GM18502 (cell line): ENCODE measurements at regions not wholly inside any gene's neighbourhood (a gene's known extent, or its start where the extent isn't known, plus 50 kb on each side); places are given as distances from the start of the nearest gene placed in this dataset.
"Not testable (repeated sequence)": the region's sequence is repeated elsewhere in the genome, so short reads cannot be mapped to it uniquely, and the experiment has no call there.

Source experiments
- ATAC-seq: cut with Tn5 transposase; IDR thresholded peaks from one replicate; pipeline ENCODE4 v1.9.1; 2021; ENCODE audit warnings: mild to moderate bottlenecking; ENCODE audit not compliant: unreplicated experiment, poor library complexity

DNA sequence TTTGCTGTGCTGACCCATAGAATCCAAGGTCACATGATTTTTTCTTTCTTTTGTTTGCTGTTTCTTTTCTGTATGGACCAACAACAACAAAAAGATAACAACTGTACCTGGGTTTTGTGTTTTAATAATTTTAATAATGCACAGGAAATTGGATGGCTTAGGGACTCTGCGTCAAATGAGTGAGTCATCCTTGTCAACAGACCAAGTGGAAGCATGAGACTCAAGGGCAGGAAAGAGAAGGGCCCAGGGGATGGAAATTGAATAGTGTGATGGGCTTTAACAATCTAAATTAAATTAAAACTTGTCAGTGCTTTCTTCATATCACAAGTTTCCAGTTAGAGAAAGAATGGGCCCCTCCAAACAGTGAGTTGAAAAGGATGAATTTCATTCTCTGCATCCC is 413.0 kb downstream of the PREX1 start:
- ATAC-seq = no peak

DNA sequence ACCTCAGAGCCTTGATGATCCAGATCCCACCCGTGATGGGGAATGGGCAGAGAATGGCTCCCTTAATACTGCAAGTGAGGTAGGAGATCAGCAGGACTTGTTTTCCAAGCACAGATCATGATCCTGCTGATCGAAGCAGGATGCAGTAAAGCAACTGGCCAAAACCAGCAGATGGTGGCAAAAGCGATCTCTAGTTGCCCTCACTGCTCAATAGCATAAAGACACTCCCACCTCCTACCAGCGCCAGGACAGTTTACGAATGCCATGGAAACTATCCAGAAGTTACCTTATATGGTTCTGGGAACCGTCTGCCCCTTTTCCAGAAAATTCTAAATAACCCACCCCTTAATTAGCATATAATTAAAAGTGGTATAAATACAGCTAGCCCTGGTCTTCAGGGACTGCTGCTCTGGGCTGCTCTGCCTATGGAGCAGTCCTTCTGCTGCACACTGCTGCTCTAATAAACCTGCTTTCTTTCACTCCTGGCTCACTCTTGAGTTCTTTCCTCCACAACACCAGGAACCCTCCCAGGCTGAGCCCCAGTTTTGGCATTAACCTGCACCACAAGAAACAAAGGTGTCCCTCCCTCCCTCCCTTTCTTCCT is 415.8 kb downstream of the PREX1 start:
- no peak for ATAC-seq

DNA sequence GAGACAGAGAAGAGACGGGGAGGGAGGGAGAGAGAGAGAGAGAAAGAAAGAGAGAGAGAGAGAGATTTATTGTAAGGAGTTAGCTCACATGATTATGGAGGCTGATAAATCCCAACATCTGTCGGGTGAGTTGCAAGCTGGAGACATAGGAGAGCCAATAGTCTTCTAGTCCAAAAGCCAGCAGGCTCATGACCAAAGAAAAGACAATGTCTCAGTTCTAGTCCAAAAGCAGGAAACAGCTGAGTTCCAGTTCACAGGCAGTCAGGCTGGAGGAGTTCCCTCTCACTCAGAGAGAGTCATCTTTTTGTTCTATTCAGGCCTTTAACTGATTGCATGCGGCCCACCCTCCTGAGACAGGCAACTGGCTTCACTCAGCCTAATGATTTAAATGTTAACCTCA is 416.6 kb downstream of the PREX1 start:
- ATAC-seq = no peak

DNA sequence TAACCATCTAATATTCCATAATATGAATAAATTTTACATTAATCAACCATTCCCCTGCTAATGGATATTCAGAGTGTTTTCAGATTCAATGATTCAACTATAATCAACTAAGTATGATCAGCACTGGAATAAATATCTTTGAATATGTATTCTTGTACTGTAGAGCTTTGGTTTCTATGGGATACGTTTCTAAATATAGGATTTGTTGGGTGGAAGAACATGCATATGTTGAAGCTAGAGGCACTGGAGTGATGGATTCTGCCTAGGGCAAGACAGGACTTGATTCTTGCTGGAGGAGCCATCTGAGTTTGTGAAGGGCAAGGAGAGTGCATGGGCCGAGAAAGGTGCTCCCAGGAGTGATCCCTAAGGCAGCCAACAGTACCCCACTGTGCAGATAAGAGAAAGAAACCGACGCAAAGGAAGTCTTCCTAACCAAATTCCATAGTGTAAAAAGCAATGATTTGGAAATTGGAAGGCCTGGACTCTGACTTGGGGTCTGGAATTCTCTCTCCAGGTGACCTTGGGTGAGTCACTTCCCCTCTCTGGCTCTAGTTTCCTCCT is 418.7 kb downstream of the PREX1 start:
- ATAC-seq = no peak

DNA sequence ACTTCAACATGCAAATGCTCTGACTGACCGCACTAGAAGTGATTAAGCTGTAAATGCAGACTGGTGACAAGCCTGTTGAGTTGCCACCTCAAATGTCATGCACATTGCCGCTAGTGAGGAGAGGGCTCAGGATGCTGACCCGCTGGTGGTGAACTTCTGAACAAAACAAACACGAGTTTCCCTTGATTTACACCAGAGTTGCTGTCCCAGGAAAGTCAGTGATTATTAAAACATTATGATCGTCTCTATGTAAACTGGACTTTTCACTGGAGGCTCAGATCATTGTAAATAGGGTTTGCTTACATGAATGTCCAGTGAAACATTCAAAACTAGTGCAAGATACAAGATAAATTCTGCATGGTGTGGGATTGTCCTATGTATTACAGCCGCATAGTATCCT is 420.1 kb downstream of the PREX1 start:
- ATAC-seq = no peak

DNA sequence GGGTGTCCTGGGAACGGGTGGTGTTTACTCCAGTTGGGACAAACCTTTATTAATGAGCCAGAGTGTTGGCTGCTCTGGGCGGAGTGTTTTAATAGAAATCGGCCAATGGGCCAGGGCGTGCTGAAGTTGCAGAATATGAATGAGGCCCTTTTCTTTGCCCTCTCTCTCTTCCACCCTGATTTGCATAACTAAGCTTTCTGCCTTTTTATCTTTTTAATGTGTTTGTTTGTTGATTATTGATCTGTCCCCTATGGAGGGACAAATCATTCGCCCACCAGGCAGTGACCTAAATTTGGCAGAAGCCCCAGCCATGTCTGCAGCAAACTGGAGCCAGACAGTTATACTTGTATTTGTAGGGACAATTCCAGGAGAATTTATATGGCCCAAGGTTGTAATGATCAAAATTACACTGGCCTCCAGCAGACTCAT is 420.9 kb downstream of the PREX1 start:
- no peak for ATAC-seq

DNA sequence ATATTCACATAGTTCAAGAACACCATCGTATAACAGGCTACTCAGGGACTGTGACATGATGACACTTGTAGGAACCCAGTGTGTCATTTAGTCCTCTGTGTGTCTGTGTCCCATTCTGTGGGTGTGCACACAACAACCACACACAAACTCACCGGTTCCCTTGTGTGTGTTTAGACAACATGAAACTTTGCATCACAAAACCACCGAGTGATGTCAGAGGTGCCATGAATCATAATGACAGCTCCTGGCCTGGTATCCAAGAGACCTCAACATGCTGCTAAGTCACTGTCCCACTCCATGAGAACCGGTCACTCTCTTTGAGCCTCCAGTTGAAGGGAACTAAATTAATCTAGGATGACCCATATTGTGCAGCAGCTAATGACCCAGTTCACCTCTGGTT is 421.3 kb downstream of the PREX1 start:
- ATAC-seq = no peak

DNA sequence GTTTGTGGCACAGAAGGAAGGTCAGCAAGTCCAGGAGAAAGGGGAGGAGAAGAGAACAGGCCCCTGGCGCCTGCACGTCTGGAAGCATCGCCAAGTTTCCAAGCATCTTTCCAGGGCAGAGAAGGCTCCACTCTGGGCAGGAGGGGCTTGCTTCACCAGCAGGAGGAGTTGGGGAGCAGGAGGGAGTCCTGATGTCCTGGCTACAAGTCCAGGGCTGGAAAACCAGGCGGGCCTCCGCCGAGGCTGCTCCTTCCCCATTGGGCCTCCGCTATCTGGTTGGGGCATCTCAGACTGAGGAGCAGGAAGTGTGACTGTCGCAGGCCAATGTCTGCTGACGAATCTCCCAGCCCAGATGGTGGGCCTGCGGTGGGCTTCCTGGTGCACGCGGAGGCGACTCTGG is 421.9 kb downstream of the PREX1 start:
- ATAC-seq = no peak

DNA sequence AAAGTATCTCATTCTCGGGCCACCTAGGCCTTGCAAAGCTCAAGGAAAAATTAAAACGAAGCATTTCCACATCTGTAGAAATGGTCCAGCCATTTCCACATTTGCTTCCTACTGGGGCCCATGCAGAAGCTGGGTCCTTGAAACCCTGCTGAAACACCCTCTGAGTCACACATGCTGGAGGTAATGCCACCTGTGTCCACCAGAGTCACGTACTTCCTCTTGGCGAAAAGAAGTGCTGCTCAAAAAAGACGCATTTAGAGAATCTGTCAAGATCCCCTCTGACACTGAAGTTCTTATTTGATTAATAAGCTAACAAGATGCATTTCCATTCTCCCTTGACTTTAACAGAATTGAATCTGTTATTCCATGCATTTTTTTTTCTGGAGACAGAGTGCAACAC is 423.2 kb downstream of the PREX1 start:
- ATAC-seq = no peak

DNA sequence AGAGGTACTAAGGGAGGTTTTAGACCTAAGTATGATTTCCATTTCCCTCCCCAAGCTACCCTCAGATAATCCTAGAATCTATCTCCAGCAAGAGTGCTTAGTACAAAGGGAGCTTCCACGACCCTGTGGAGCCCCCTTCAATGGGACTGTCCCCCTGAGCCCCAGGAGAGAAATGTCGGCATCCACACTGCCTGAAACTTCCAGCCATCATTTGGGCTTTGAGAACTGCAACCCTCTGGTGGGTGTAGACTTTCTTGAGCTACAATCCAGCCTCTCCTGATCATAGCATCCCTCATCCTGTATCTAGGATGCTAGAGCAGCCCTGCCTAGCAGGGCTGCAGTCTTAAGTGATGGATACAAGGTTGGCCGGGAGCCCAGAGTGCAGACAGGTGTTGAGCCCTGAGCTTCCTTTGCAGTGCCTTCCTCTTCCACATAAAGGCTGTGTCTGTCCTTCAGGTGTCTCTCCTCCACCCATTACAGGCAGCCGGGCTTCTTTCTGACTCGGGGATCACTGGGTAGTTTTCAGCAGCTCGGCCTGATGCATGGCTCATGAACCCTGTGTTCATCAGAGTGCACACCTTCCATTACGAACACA is 424.5 kb downstream of the PREX1 start:
- no peak for ATAC-seq

DNA sequence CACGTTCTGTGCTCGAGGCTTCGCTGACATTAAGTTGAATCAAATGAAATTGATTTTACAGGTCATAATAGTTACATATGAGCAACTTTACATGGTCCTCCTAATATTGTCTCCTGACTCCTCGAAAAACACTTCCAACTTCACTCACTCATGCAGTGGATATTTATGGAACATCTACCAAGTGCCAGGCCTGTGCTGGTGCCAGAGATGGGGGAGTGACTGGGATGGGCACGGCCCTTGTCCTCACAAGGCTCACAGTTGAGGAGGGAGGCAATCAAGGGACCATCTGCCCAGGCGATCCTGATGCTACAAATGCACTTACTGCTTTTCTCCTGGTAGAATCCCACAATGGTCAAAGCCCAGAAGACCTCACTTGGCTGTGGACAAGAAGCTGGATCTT is 426.4 kb downstream of the PREX1 start:
- no peak for ATAC-seq

DNA sequence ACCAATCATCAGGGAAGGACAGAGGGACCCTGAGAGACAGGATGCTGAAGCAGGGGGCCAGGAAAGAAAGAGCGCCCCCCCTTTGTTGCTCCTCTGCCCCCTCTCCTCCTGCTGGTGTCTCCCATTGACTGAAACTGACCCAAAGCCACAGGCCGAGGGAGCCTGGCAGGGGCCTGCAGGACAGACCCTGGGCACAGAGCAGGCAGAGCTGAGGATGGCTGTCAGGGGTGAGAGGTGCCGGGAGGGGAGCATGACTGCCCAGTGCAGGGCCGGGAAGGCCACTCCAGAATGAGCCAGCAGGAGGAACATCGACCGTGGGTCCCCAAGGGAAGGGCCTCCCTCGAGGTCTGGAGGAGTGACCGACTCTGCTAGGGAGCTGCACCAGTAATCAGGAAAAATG is 427.8 kb downstream of the PREX1 start:
- no peak for ATAC-seq

DNA sequence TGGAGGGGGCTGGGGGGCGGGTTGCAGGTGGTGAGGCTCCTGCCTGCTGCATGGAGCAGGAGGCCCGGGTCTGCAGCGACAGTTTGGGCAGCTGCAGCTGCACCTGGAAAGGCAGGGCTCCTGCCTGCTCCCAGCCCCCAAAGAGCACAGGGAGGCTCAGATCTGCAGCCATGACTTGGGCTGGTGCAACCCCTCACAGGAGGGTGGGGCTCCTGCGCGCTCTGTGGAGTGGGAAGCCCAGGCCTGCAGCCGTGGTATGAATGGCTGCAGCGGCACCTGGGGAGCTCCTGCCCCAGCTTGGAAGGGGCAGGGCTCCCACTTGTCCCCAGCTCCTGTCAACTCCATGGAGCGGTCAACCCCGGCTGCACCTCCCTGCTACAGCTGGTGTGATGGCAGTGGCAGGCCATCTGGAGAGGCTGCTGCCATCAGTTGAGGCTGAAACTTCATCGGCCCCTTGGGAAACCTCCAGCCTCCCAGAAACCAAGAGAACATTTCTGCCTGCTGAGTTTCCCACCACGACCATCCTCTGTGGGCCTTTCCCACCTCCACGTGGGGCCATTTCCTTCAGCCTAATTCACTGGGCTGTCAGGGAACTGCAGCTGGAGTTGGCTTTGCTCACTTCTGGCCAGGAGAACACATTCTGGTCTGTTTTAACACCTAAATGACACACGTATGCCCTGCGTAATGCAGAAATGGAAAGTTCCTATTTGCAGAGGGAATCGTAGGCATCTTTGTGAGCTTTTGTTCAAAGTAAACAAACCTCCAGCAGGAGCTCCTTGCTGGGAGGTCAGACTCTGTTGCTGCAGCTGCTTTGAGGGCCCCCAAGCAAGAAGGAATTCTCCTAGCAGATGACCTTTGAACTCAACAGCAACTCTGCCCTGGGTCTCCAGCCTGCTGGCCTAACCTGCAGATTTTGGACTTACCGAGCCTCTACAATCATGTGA is 429.0 kb downstream of the PREX1 start:
- no peak for ATAC-seq

DNA sequence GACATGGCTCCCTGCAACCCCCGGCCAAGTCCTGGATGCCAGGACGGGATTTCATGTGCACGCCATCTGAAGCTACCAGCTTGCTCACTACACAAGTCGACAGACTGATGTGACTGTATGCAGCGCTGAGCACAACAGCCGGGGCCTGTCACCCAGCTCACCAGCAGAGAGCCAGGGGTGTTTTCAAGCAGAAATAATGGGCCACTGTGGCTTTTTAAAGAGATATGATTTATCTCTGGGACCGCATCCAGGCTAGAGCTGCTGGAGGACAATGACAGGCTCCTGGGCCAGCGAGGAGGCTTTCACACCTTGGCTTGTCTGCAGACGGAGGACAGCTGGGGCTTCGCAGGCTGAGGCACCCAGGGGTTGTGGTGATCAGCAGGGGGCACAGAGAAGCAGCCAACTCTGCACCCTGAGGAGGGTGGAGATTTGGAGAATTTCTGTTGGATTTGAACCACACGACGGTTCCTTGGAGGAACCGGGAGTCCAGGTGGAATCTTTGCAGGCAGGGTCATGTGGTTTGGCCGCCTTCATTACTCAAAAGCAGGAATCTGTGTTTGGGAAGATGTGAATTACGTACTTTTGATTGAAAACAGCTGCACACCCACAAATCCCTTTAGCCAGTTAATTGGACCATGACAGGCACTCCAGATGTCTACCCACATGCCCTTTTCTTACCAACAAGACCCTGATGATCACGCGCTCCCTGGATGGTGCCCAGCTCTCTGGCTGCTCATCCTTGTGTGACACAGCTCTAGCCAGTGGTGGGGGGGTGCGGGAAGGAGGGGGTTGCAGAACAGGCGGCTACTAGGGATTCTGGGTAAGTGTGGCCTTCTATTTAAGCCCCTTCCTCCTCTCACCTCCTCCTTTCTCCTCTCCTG is 430.6 kb downstream of the PREX1 start:
- not testable (repeated sequence) for ATAC-seq

DNA sequence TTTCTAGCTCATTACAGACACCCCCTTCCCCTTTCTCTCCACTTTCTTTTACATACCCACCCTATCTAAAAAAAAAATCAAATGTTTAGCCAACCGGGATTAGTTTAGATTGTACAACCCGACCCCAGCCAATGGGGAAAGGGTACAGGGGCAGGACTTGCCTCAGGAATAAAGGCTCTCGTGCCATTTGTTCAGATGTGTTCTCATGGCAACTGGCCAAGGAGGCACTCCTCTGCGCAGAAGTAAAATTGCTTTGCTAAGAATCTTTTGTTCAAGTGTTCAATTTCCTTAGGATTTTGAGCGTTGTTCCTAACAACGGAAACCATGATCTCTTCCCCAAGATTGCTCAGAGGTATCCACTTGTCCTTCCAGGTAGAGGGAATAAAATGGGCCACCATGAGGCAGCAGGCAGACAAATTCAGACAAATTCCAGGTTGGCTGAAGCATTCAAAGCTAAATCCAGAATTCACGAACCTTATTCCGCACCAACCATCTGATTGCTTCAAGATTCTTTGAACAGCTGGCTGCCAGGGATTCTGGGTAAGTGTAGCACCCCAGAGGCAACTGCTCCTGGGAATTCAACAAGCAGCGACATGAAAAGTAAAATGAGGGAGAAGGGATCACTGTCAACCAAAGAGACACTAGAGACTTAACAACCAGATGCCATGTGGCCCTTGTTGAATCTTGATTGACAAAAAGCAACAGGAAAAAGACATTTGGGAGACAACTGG is 431.8 kb downstream of the PREX1 start:
- no peak for ATAC-seq

DNA sequence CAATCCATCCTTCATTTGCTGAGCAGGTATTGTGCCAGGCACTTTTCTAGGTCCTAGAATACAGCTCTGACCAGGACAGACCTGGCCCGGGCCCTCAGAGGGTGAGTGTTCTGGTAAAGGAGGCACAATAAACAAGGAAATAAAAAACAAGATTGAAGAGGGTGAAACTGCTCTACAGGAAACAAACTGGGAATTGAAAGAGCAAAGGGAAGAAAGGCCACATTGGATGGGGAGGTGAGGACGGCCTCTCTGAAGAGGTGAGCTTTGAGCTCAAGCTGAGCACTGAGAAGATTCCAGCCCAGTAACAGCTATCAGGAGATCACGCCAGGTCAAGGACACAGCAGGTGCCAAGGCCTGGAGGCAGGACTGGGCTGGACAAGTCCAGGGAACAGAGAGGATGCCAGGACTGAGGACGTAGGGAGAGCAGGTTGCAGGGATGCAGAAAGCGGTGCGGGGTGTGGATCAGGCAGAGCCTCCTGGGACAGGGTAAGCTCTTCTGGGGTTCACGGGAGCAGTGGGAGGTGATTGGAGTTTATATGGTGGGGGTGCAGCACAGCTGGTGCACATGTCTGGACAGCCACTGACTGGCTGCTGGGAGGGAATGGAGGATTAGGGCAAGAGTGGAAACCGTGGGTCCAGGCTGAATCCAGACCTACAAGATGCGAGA is 433.3 kb downstream of the PREX1 start:
- no peak for ATAC-seq

DNA sequence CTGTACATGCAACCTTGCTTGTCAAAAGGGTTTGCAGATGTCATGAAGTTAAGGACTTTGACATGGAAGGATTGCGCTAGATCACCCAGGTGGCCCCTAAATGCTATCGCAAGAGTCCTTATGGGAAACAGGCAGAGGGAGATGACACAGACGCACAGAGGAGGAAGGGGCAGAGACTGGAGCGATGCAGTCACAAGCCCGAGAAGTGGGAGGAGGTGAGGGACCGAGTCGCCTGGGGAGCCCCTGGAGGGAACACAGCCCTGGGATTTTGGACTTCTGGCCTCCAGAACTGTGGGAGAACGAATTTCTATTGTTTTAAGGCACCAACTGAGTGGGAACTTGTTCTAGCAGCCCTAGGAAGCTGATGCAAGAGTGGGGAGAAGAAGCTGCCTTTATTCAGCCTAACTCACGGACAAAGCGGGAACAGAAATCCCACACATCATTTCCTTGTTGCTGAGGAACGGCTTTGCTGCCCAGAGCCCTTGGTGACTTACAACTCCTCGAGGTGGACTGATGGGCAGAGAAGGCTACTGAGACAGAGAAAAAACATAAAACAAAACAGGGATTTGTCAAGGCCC is 434.0 kb downstream of the PREX1 start:
- ATAC-seq = no peak

DNA sequence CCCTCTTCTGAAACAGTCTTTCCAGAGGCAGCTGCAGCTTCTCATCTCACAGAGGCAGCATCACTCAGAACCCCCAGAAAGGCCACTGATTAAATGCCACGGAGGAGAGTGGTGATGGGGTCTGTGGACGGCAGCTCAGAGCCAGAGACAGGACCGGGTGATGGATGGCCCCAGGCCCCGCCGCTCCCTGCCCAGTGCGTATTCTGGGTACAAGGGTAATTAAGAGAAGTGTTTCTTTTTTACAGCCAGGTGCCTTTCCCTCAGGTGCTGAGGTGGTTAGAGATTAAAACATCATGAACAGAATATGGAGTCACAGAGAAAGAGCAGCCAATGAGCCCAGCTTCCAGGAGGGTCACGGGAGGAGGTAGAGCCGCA is 434.5 kb downstream of the PREX1 start:
- no peak for ATAC-seq
